GM19452 (cell line): ENCODE measurements at regions not wholly inside any gene's neighbourhood (a gene's known extent, or its start where the extent isn't known, plus 50 kb on each side); places are given as distances from the start of the nearest gene placed in this dataset.

ENCODE experiments used
- ATAC-seq: cut with Tn5 transposase; IDR thresholded peaks from one replicate; pipeline ENCODE4 v1.9.1; 2021; ENCODE audit not compliant: unreplicated experiment

DNA sequence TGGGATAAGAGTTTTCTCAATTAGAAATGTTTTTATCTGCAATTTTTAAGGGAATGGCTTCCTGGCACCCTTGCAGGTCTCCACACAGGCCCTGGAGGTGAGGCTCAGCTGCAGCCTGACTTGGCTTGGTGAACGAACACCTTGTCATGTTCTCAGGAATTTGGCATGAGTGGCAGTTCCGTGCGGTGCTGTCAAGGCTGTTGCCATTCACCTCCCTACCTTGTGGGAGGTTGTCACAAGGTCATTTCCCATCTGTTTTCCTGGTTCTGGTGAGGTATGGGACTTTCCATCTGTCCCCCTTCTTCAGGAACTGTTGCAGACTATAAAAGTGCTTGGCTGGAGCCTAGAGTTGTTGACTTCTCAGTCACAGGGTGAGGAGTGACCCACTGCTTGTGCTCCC is 82.9 kb downstream of the ELOVL4 start:
- ATAC-seq = no peak

DNA sequence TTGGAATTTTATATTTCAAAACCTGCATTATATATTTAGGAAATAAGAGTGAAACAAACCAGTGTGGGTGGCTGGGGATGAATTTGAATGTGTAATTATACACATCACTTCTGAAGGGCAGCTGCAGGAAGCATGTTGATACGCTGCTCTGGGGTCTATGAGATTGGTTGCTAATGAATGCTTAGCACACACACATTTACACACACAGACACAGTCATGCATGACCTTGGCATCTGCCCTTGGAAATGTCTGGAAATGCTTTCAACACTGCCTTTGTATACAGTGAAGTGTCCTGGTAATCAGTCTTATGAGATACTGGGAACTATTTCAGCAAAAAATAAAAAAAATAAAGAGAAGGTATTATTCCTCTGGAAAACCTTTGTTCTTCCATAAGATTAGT is 83.4 kb downstream of the ELOVL4 start:
- ATAC-seq = no peak

DNA sequence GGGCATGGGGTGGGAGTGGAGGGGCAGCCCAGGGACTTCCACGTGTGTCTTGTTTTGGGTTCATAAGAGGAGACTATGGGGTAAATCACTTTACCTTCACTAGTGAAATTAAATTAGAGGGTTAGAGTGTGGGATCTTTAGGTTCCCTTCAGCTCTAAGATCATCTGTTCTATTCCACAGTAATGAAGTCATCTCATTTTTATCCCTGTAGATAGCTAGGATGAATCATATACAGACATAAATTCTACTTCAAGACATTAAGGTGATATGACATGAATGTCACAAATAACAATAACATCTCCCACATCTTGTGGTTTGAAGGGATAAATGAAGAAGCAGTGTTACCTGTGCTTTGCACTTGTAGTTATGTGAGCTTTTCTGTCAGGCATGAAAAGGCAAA is 83.8 kb downstream of the ELOVL4 start:
- no peak for ATAC-seq

DNA sequence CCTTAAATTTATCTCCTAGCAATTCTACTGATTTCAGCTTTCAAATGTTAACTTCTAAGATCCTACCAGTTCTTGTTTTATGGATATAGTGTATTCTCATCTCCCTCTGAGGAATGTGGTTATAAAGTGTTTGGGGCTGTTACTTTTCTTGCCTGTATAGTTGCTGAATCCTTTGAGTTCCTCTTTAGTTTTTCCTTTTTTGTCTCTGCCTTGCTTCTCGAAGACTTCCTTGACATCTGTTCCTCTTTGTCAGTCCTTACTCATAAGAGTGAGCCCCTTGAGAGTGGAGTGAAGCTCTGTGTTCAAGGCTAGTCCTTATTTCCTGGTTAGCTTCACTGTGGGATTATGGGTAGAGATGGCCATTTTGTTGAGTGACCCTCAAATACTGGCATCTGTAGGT is 84.6 kb downstream of the ELOVL4 start:
- no peak for ATAC-seq

DNA sequence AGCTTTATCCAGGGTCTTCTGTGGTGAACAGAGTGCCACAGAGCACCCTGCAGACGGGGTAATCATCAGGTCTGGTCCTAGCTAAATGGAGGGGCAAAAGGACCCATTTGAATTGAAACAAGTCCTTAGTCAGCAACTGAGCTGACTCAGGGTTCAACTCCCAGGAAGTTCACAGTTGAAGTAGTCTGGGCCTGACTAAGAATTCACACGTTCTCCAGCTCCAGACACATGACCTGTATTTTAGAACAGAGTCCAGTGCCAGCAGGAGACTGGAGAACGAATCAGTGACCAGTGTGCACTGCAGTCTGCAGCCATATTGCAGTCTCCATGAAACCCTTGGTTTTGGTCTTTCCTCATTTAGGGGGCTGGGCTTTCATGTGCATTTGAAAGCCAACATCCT is 85.2 kb downstream of the ELOVL4 start:
- ATAC-seq = no peak

DNA sequence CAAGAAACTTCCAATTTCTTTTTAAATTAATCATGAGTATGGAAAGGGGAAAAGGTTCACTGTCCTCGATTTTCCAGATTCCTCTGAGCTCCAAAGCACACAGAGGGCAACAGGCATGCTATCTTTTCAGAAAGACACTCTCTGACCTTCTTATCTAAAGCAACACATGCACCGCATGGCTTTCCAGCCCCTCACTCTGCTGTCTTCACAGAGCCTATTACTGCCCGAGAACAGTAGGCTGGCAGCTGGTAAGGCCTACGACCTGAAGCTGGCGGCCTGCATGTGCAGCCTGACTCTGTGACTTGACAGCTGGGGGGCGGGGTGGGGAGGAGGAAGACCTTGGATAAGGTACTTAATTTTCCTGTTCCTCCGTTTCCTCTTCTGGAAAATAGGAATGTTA is 86.3 kb downstream of the ELOVL4 start:
- no peak for ATAC-seq

DNA sequence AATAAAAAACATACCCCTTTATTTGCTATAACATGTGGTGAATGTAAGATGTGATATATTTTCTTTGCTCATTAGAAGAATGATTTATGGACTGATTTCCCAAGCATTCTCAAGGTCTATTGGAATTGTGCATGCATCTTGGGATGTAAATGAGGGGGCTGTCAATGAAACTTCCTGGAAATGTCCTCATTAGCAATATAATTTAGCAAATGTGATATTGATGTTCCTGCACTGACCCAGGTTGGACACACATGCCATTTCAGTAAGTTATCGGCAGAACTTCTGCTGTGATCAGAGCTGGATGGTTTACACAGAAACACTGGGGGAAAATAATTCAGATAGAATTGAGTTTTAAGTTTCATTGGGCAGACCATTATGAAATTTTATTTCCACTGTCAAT is 99.9 kb downstream of the ELOVL4 start:
- no peak for ATAC-seq

DNA sequence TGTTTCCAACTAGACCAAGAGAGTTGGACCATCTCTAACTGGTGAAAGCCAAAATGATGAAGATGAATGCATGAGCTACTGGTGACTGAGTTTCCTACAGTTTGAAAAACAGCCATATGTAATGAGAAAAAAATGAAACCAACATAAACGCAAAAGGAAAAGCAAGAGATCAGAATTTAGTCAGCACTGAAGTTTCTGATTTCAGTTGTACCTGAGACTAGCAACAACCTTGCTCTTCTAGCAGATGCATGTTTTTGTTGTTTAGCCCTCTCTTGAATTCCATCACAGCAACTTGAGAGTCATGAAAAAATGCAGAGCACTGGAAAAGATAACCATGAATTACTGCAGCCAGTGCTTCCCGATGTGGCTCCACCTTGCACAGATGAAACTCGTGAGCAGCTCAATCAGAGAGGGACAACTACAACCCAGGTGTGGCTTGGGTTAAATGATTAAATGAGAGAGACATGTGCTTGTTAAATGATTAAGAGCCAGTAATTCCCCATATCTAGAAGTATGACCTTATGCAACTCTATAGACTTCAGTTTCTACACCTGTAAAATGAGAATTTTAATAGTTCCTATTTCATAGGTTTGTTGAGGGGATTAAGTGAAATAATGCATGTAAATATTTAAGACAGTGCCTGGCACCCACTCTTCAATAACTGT is 104.8 kb downstream of the ELOVL4 start:
- ATAC-seq = peak; percentile 73

DNA sequence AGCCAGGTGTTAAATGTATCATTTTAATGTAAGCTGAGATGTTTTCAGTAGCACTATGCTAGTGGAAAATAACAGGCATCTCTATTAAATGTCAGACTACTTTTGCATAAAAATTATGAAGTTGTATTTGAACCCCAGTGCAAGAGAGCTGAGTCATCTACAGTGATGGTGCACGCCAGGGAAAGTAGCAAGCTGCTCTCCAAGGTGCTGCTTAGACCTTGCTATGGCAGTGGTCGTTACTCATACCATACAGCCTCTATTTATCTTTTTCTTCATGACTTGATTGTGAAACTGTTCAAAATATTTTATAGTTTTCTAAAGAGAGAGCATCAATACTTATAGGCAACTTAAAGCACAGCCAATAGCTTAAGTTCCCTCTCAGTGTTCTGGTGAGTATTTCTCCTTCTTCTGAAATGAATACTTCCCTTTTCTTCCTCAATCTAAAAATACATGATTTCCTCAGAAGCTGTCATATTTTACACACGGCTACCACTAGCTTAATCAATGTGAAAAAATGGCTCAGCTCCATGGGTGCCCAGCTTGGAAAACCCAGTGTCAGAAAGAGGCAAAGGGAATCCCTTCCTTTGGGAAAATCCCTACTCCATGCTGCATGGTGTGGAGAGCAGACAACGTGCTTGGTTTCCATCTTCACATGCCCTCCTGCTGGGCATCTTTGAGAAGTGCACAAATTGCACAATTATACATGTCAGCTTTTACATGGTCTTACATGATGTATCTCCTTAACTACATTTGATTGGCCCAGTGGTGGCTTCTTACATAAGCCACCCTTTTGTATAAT is 105.6 kb downstream of the ELOVL4 start:
- ATAC-seq = peak; percentile 39

DNA sequence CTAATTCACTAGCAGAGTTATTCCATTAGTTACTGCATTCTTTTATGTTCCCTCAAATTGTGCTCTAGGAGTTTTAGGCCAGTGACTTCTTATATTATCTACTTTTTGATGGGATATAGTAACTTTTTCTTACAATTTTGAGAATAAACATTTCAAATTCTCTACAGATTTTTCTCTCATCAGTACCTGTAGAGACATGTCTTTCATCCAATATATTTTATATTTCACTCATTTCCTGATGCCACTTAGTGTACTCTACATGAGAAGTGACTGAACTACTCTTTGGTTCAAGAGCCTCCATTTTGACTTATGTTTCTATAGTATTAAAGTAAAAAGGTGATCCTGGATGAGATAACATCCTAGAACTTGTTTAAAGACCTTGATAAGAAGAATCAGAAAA is 108.5 kb downstream of the ELOVL4 start:
- no peak for ATAC-seq

DNA sequence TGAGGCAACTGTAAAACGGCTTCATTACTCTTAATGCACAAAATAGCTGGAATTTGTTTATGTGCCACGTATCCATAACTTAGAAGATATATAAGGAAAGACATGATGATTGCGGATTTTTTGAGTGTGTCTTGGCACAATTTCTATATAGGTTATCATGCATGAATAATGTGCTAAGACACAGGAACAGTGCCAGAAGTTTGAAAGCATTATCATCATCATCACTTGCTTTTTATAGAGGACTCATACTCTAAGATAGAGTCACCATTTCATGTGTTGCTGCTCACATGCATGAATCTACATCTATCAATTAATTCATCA is 113.4 kb downstream of the ELOVL4 start:
- ATAC-seq = no peak

DNA sequence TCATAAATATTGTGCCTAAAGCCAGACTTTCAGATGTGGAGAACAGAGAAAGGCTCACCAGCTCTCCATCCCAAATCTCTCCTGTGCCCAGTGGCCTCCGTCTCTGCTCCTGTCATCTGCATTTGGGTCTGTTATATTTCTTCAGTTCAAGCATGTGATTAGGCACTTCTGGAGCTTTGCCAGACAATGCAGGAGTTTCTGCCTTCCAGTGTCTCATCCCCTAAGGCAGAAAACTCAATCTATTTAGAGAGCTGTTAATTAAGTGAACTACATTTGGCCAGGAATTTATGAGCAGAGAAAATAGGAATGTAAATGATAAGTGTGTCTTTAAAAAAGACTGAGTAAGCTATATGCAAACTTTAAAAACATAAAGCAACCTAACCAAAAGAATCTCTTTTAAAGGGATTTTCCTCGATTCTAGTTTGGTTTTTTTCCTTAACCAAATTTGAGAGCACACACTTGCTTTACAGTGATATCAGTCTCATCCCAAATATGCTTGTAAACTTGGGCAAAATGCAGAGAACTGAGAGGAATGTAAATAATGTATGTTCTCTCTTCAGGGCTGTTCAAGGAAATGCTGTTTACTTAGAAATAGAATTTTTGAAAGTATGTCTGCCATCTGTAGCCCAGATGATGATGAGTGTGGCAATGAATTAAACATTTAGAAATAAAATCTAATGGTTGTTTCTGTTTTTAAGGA is 113.9 kb downstream of the ELOVL4 start:
- no peak for ATAC-seq

DNA sequence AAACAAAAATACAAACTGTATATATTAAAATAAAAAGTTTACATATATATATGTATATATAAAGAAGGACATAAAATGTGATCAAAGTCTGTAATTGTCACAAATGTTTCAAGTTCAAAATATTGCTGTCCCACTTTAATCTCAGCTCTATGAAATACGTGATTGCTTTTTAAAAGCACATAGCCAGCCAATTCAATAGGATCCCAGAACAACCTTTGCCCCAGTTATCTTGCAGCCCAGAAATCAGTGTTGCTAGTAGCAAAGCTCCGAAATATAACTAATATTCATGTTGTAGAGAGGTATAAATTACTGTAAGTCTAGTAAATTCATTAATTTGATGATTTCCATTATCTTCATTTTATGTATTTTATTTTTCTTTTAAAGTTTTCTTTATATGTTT is 114.6 kb downstream of the ELOVL4 start:
- no peak for ATAC-seq

DNA sequence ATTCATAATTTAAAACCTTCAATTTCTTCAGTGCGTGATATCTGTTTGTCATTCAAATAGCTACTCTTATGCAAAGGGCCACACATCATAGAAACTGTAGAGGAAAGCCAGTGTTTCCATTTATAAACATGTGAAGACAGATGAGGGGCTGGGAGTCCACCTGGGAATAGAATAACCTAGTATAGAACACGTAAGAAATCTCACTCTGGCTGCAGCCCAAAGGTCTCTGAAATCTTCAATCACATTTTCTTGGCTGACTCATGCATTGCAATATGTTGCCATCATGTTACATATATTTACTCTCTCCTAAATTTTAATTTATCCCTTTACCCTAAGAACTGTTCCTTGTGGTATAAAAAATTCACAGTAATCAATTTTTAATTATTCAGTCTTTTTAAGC is 123.2 kb downstream of the ELOVL4 start:
- ATAC-seq = no peak

DNA sequence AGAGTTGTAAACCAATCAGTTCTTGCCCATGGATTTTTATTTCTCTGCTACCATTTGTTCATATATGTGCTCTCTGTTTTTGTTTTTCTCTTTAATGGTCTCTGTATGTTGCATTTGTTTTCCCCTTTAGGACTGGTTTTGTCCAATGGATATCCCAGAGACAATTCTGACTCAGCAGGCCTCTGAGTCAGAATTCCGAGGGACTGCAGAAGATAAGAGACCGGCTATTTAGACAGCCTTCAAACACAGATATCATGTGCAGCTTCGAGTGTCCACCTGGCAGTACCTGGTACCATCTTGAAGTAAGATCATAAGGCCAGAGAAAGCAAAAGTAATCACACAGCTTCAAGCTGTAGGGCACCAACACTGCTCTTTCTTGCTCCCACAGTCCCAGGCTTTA is 125.5 kb downstream of the ELOVL4 start:
- no peak for ATAC-seq

DNA sequence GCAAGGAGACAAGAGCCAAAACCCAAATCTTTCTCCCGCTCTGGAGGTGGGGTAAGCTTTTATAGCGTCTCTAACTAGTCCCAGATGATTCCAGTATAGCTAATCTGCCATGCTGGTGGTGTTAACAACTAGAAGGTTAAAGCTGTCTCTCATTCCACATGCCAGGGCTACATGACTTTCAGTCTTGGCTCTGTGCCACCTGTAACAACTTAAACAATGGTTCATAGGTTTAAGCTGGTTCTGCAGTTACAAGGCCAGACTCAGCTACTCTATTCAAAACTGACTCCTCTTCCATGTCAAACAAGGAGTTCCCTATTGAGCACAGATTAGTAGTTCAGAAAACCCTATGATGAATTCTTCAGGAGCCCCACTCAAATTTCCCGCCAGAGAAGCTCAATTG is 128.9 kb downstream of the ELOVL4 start:
- ATAC-seq = no peak

DNA sequence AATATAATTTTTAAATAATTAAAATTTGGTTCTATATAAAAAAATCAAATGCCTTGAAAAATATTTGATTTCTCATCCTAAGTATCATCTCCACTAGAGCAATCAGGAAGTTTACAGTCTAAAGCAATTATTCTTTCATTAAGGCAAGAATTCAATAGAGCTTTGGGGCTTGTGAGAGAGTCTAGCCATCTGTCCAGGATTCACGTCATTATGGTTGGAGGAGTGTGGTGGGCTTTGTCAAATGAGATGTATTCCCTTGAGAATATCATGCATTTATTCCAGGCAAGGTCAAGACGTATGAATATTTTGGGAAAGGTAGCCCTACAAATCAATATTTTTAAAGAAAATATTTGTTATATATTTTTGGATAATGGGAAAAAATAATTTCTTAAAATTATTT is 132.4 kb downstream of the ELOVL4 start:
- ATAC-seq = no peak

DNA sequence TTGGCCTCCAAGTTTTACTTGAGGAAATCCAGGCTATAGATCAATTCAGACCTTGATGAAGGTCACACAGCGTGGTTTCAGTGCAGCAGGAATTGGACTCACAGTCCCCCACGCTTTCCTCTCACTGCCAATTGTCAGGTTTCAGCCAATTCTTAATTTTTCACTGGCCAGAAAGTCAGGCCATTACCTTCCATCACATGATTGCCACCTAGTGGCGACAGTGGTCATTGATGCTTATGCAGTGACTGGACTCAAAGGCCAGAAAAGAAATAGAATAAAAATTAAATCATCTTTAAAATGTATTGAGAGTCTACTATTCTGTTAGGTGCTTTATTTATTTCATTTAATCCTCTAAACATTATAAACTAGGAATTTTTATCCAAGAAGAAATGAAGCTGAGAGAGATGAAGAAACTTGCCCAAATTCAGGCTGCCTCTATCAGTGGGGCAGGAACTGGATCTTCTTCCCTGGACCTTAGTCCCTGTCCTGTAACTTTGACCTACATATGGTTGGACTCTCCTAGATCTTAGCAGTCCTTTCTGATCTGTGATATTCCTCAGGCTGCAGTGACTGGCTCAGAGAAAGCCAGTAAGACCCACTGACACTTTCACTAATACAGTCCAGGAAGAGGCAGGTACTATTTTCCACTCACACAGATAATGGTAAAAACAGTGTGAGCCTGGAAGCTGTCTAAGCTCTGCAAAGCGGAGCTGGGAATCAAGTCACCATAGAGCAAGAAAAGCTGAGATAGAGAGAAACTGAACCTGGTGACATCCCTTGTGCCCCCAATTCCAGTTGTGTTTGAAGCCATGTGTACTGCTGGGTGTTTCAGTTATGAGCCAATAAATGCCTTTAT is 133.3 kb downstream of the ELOVL4 start:
- ATAC-seq = peak; percentile 95

DNA sequence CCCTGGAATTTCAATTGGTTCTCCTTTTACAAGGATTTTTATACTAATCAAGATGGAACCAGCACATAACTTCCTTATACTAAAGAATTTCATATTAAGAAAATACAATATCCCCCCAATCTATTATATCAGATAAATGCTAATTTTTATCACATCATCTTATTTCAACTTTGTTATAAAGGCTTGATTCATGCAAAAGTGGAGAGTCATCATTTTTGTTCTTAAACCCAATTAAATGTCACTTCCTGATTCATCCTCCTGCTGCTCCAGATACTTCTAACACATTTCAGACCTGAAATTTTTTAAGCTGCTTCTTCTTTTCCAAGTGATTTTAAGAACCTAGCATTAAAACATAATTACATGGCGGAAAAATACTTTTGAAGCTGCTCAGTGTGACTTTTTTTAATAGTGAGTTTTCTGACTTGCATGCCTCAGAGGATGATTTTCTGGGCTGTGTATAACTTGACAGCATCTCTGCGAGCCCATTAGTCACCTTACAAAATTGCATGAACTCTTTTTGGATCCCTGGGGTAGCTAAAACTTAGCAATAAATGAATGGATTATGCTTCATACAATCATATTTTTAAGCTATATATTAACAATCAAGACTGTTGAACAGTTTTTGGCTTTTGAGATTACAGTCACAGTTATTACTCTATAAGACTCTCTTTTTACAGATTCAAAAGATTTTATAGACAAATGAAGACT is 134.1 kb downstream of the ELOVL4 start:
- no peak for ATAC-seq

DNA sequence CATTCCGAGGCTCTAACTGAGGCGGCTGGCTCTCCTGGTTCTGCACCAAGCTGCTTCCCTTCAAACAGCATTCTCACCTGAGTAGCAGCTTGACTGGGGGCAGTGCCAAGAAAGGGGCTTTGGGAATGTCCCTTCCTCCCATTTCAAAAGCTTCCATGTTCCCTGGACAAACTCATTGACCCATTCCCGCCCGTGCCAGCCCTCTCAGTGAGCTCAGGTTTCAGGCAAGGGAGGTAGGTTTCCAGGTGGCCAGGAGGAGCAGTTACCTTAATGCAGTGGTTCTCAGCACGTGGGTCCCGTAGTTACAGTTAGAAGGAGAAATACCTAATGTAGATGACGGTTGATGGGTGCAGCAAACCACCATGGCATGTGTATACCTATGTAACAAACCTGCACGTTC is 135.2 kb downstream of the ELOVL4 start:
- no peak for ATAC-seq

DNA sequence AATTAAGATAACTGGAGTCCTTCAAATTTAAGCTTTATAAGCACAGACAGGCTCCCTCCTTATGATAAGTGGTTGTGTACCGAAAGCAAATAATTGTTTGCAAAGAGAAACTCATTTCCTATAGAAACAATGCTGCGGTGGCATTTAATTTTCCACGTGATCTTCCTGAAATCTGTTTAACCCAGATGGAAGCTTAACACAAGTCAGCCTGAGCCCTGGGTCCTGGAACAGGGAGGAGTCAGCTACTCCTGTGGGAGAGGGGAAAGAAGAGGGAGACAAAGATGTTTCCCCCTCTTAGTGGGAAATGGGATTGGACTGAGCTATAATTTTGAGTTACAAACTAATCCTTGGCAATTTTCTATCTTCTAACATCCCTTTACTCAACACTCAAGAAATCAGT is 136.5 kb downstream of the ELOVL4 start:
- no peak for ATAC-seq
